ENCODE measurements at regions not wholly inside any gene's neighbourhood (a gene's known extent, or its start where the extent isn't known, plus 50 kb on each side); places are given as distances from the start of the nearest gene placed in this dataset.

- Histone ChIP-seq H3K4me3 (ENCODE audit: low read length) (no peak overlapping the region), H3K36me3 (ENCODE audit: insufficient read depth, low read depth, low read length) (no peaks in the 10 kb centered on the region), H3K9ac (ENCODE audit: low read depth, low read length) (no peak overlapping the region), H3K27ac (ENCODE audit: low read length) (no peak overlapping the region), H3K4me1 (ENCODE audit: insufficient read depth, low read length) (no peaks in the 10 kb centered on the region), H3K27me3 (ENCODE audit: insufficient read depth, low read length) (no peaks in the 10 kb centered on the region), H3K9me3 (ENCODE audit: insufficient read depth, low read depth, low read length) (peaks cover 3% of the 10 kb centered on the region; the same call in 1 of the 2 replicates)
Observed at GRCh38 chr5:106167766-106168165, 1503.0 kb downstream of the EFNA5 start.

GRCh38 chr5:106163233-106163632 is 1507.5 kb downstream of the EFNA5 start:
- Histone ChIP-seq H3K27ac (ENCODE audit: low read length) (no peak overlapping the region), H3K4me1 (ENCODE audit: insufficient read depth, low read length) (peaks cover 4% of the 10 kb centered on the region; the same call in 1 of the 2 replicates), H3K4me3 (ENCODE audit: low read length) (no peak overlapping the region), H3K27me3 (ENCODE audit: insufficient read depth, low read length) (no peaks in the 10 kb centered on the region), H3K9ac (ENCODE audit: low read depth, low read length) (no peak overlapping the region), H3K36me3 (ENCODE audit: insufficient read depth, low read depth, low read length) (no peaks in the 10 kb centered on the region), H3K9me3 (ENCODE audit: insufficient read depth, low read depth, low read length) (no peaks in the 10 kb centered on the region)

- H3K4me3 ChIP-seq (ENCODE audit: low read length) = no peak overlapping the region
- H3K9me3 ChIP-seq (ENCODE audit: insufficient read depth, low read depth, low read length) = no peaks in the 10 kb centered on the region
- no peak overlapping the region for H3K9ac ChIP-seq (ENCODE audit: low read depth, low read length)
- H3K36me3 ChIP-seq (ENCODE audit: insufficient read depth, low read depth, low read length) = no peaks in the 10 kb centered on the region
- H3K27ac ChIP-seq (ENCODE audit: low read length) = no peak overlapping the region
- peaks cover 7% of the 10 kb centered on the region; the same call in 1 of the 2 replicates for H3K4me1 ChIP-seq (ENCODE audit: insufficient read depth, low read length)
- H3K27me3 ChIP-seq (ENCODE audit: insufficient read depth, low read length) = no peaks in the 10 kb centered on the region
Observed at GRCh38 chr5:106159616-106160015, 1511.1 kb downstream of the EFNA5 start.

- peaks cover 7% of the 10 kb centered on the region; the same call in 1 of the 2 replicates for H3K4me1 ChIP-seq (ENCODE audit: insufficient read depth, low read length)
- no peaks in the 10 kb centered on the region for H3K36me3 ChIP-seq (ENCODE audit: insufficient read depth, low read depth, low read length)
- H3K27ac ChIP-seq (ENCODE audit: low read length) = no peak overlapping the region
- no peak overlapping the region for H3K4me3 ChIP-seq (ENCODE audit: low read length)
- no peak overlapping the region for H3K9ac ChIP-seq (ENCODE audit: low read depth, low read length)
- no peaks in the 10 kb centered on the region for H3K9me3 ChIP-seq (ENCODE audit: insufficient read depth, low read depth, low read length)
- no peaks in the 10 kb centered on the region for H3K27me3 ChIP-seq (ENCODE audit: insufficient read depth, low read length)
Observed at GRCh38 chr5:106154280-106154716, 1516.4 kb downstream of the EFNA5 start.

GRCh38 chr5:106152569-106152968 is 1518.2 kb downstream of the EFNA5 start:
- H3K4me3 ChIP-seq (ENCODE audit: low read length) = no peak overlapping the region
- no peaks in the 10 kb centered on the region for H3K36me3 ChIP-seq (ENCODE audit: insufficient read depth, low read depth, low read length)
- no peak overlapping the region for H3K27ac ChIP-seq (ENCODE audit: low read length)
- no peak overlapping the region for H3K9ac ChIP-seq (ENCODE audit: low read depth, low read length)
- H3K4me1 ChIP-seq (ENCODE audit: insufficient read depth, low read length) = no peaks in the 10 kb centered on the region
- H3K9me3 ChIP-seq (ENCODE audit: insufficient read depth, low read depth, low read length) = no peaks in the 10 kb centered on the region
- H3K27me3 ChIP-seq (ENCODE audit: insufficient read depth, low read length) = no peaks in the 10 kb centered on the region

GRCh38 chr5:106142116-106142515 is 1528.6 kb downstream of the EFNA5 start:
- no peaks in the 10 kb centered on the region for H3K36me3 ChIP-seq (ENCODE audit: insufficient read depth, low read depth, low read length)
- H3K4me3 ChIP-seq (ENCODE audit: low read length) = no peak overlapping the region
- H3K4me1 ChIP-seq (ENCODE audit: insufficient read depth, low read length) = no peaks in the 10 kb centered on the region
- H3K9ac ChIP-seq (ENCODE audit: low read depth, low read length) = no peak overlapping the region
- H3K9me3 ChIP-seq (ENCODE audit: insufficient read depth, low read depth, low read length) = no peaks in the 10 kb centered on the region
- H3K27ac ChIP-seq (ENCODE audit: low read length) = no peak overlapping the region
- no peaks in the 10 kb centered on the region for H3K27me3 ChIP-seq (ENCODE audit: insufficient read depth, low read length)

- Histone ChIP-seq H3K27ac (ENCODE audit: low read length) (no peak overlapping the region), H3K4me3 (ENCODE audit: low read length) (no peak overlapping the region), H3K9me3 (ENCODE audit: insufficient read depth, low read depth, low read length) (no peaks in the 10 kb centered on the region), H3K36me3 (ENCODE audit: insufficient read depth, low read depth, low read length) (no peaks in the 10 kb centered on the region), H3K4me1 (ENCODE audit: insufficient read depth, low read length) (no peaks in the 10 kb centered on the region), H3K9ac (ENCODE audit: low read depth, low read length) (no peak overlapping the region), H3K27me3 (ENCODE audit: insufficient read depth, low read length) (no peaks in the 10 kb centered on the region)
Observed at GRCh38 chr5:106140101-106140500, 1530.6 kb downstream of the EFNA5 start.

- H3K9ac ChIP-seq (ENCODE audit: low read depth, low read length) = no peak overlapping the region
- no peaks in the 10 kb centered on the region for H3K36me3 ChIP-seq (ENCODE audit: insufficient read depth, low read depth, low read length)
- no peak overlapping the region for H3K4me3 ChIP-seq (ENCODE audit: low read length)
- no peaks in the 10 kb centered on the region for H3K9me3 ChIP-seq (ENCODE audit: insufficient read depth, low read depth, low read length)
- no peaks in the 10 kb centered on the region for H3K27me3 ChIP-seq (ENCODE audit: insufficient read depth, low read length)
- H3K4me1 ChIP-seq (ENCODE audit: insufficient read depth, low read length) = no peaks in the 10 kb centered on the region
- no peak overlapping the region for H3K27ac ChIP-seq (ENCODE audit: low read length)
Observed at GRCh38 chr5:106136061-106136460, 1534.7 kb downstream of the EFNA5 start.

- Histone ChIP-seq H3K4me3 (ENCODE audit: low read length) (no peak overlapping the region), H3K27me3 (ENCODE audit: insufficient read depth, low read length) (no peaks in the 10 kb centered on the region), H3K36me3 (ENCODE audit: insufficient read depth, low read depth, low read length) (no peaks in the 10 kb centered on the region), H3K9me3 (ENCODE audit: insufficient read depth, low read depth, low read length) (no peaks in the 10 kb centered on the region), H3K4me1 (ENCODE audit: insufficient read depth, low read length) (no peaks in the 10 kb centered on the region), H3K27ac (ENCODE audit: low read length) (no peak overlapping the region), H3K9ac (ENCODE audit: low read depth, low read length) (no peak overlapping the region)
Observed at GRCh38 chr5:106135473-106135872, 1535.3 kb downstream of the EFNA5 start.

- H3K9ac ChIP-seq (ENCODE audit: low read depth, low read length) = no peak overlapping the region
- H3K36me3 ChIP-seq (ENCODE audit: insufficient read depth, low read depth, low read length) = no peaks in the 10 kb centered on the region
- H3K9me3 ChIP-seq (ENCODE audit: insufficient read depth, low read depth, low read length) = no peaks in the 10 kb centered on the region
- no peaks in the 10 kb centered on the region for H3K27me3 ChIP-seq (ENCODE audit: insufficient read depth, low read length)
- no peaks in the 10 kb centered on the region for H3K4me1 ChIP-seq (ENCODE audit: insufficient read depth, low read length)
- no peak overlapping the region for H3K4me3 ChIP-seq (ENCODE audit: low read length)
- no peak overlapping the region for H3K27ac ChIP-seq (ENCODE audit: low read length)
Observed at GRCh38 chr5:106134549-106134948, 1536.2 kb downstream of the EFNA5 start.

GRCh38 chr5:106127985-106128384 is 1542.8 kb downstream of the EFNA5 start:
- H3K36me3 ChIP-seq (ENCODE audit: insufficient read depth, low read depth, low read length) = no peaks in the 10 kb centered on the region
- H3K27me3 ChIP-seq (ENCODE audit: insufficient read depth, low read length) = no peaks in the 10 kb centered on the region
- peaks cover 5% of the 10 kb centered on the region for H3K4me1 ChIP-seq (ENCODE audit: insufficient read depth, low read length)
- H3K9me3 ChIP-seq (ENCODE audit: insufficient read depth, low read depth, low read length) = no peaks in the 10 kb centered on the region
- H3K9ac ChIP-seq (ENCODE audit: low read depth, low read length) = no peak overlapping the region
- no peak overlapping the region for H3K27ac ChIP-seq (ENCODE audit: low read length)
- H3K4me3 ChIP-seq (ENCODE audit: low read length) = no peak overlapping the region

GRCh38 chr5:106127341-106127781 is 1543.4 kb downstream of the EFNA5 start:
- H3K9me3 ChIP-seq (ENCODE audit: insufficient read depth, low read depth, low read length) = no peaks in the 10 kb centered on the region
- no peak overlapping the region for H3K4me3 ChIP-seq (ENCODE audit: low read length)
- peaks cover 5% of the 10 kb centered on the region for H3K4me1 ChIP-seq (ENCODE audit: insufficient read depth, low read length)
- H3K9ac ChIP-seq (ENCODE audit: low read depth, low read length) = no peak overlapping the region
- no peak overlapping the region for H3K27ac ChIP-seq (ENCODE audit: low read length)
- H3K27me3 ChIP-seq (ENCODE audit: insufficient read depth, low read length) = no peaks in the 10 kb centered on the region
- no peaks in the 10 kb centered on the region for H3K36me3 ChIP-seq (ENCODE audit: insufficient read depth, low read depth, low read length)

Measured in iPS-20b (cell line).